HG02642 (cell line): ENCODE measurements at regions not wholly inside any gene's neighbourhood (a gene's known extent, or its start where the extent isn't known, plus 50 kb on each side); places are given as distances from the start of the nearest gene placed in this dataset.
"Not testable (repeated sequence)": the region's sequence is repeated elsewhere in the genome, so short reads cannot be mapped to it uniquely, and the experiment has no call there.

Experiments
- ATAC-seq: cut with Tn5 transposase; IDR thresholded peaks from one replicate; pipeline ENCODE4 v1.9.1; 2021; ENCODE audit warnings: mild to moderate bottlenecking; ENCODE audit not compliant: unreplicated experiment, poor library complexity

- ATAC-seq = no peak
Observed at GRCh38 chr6:74549746-74550145, 656.1 kb downstream of the COL12A1 start.

GRCh38 chr6:74534465-74535211 lies 671.2 kb downstream of the COL12A1 start:
- ATAC-seq = no peak

- no peak for ATAC-seq
Observed at GRCh38 chr6:74519163-74519562, 686.7 kb downstream of the COL12A1 start.

- ATAC-seq = no peak
Observed at GRCh38 chr6:74518035-74518434, 687.8 kb downstream of the COL12A1 start.

GRCh38 chr6:74510878-74511277 lies 695.0 kb downstream of the COL12A1 start:
- ATAC-seq = no peak

- no peak for ATAC-seq
Observed at GRCh38 chr6:74507649-74508048, 698.2 kb downstream of the COL12A1 start.

- ATAC-seq = no peak
Observed at GRCh38 chr6:74505391-74505790, 700.5 kb downstream of the COL12A1 start.

GRCh38 chr6:74504941-74505340 lies 700.9 kb downstream of the COL12A1 start:
- ATAC-seq = no peak

GRCh38 chr6:74492587-74492986 lies 713.3 kb downstream of the COL12A1 start:
- no peak for ATAC-seq

GRCh38 chr6:74491844-74492374 lies 713.9 kb downstream of the COL12A1 start:
- no peak for ATAC-seq

- ATAC-seq = not testable (repeated sequence)
Observed at GRCh38 chr6:74488726-74489125, 717.1 kb downstream of the COL12A1 start.

GRCh38 chr6:74482180-74482579 lies 723.7 kb downstream of the COL12A1 start:
- no peak for ATAC-seq

GRCh38 chr6:74480561-74480960 lies 725.3 kb downstream of the COL12A1 start:
- ATAC-seq = no peak

- no peak for ATAC-seq
Observed at GRCh38 chr6:74479960-74480359, 725.9 kb downstream of the COL12A1 start.

- no peak for ATAC-seq
Observed at GRCh38 chr6:74479420-74479819, 726.4 kb downstream of the COL12A1 start.

- ATAC-seq = not testable (repeated sequence)
Observed at GRCh38 chr6:74474046-74474445, 731.8 kb downstream of the COL12A1 start.

- ATAC-seq = not testable (repeated sequence)
Observed at GRCh38 chr6:74468552-74468951, 737.3 kb downstream of the COL12A1 start.

GRCh38 chr6:74467533-74468215 lies 738.2 kb downstream of the COL12A1 start:
- no peak for ATAC-seq

- ATAC-seq = no peak
Observed at GRCh38 chr6:74466572-74466971, 739.3 kb downstream of the COL12A1 start.

GRCh38 chr6:74459260-74459659 lies 746.6 kb downstream of the COL12A1 start:
- no peak for ATAC-seq

GRCh38 chr6:74458536-74458935 lies 747.3 kb downstream of the COL12A1 start:
- ATAC-seq = no peak

- ATAC-seq = no peak
Observed at GRCh38 chr6:74455786-74456185, 750.1 kb downstream of the COL12A1 start.
